Left ventricle myocardium inferior (tissue), 1 donor: ENCODE measurements at regions not wholly inside any gene's neighbourhood (a gene's known extent, or its start where the extent isn't known, plus 50 kb on each side); places are given as distances from the start of the nearest gene placed in this dataset.

ENCODE experiments used
- DNase-seq: peaks from one replicate; pipeline ENCODE4 v3.0.0-alpha.2; 2020
- H3K27ac ChIP-seq: fragments of 200-600 bp; replicated peaks from 2 replicates; pipeline ENCODE4 v1.8.0; 2021
- H3K27me3 ChIP-seq: fragments of 200-600 bp; 2 replicates; pipeline ENCODE4 v1.8.0; 2021; ENCODE audit warnings: low read depth
- H3K36me3 ChIP-seq: fragments of 200-600 bp; 2 replicates; pipeline ENCODE4 v1.8.0; 2021
- H3K4me1 ChIP-seq: fragments of 200-600 bp; 2 replicates; pipeline ENCODE4 v1.8.0; 2021
- H3K4me3 ChIP-seq: fragments of 200-600 bp; 2 replicates; pipeline ENCODE4 v1.8.0; 2021; ENCODE audit warnings: mild to moderate bottlenecking, moderate library complexity
- H3K9me3 ChIP-seq: fragments of 200-600 bp; replicated peaks from 2 replicates; pipeline ENCODE4 v1.8.0; 2021
- intact Hi-C: fragments of 100-400 bp; cut with micrococcal nuclease; formaldehyde crosslinking; loops from one replicate; pipeline ENCODE4 v1.11.0; 2022
- TF ChIP-seq, protein P1 (sequence below): fragments of 200-600 bp; IDR thresholded peaks from 2 replicates; pipeline ENCODE4 v1.8.0; 2021; ENCODE audit warnings: antibody characterized with exemption, mild to moderate bottlenecking, borderline replicate concordance
- donor health status: DM: no; HTN: yes; CAD: no; lungs with severe emphysema.

DNA sequence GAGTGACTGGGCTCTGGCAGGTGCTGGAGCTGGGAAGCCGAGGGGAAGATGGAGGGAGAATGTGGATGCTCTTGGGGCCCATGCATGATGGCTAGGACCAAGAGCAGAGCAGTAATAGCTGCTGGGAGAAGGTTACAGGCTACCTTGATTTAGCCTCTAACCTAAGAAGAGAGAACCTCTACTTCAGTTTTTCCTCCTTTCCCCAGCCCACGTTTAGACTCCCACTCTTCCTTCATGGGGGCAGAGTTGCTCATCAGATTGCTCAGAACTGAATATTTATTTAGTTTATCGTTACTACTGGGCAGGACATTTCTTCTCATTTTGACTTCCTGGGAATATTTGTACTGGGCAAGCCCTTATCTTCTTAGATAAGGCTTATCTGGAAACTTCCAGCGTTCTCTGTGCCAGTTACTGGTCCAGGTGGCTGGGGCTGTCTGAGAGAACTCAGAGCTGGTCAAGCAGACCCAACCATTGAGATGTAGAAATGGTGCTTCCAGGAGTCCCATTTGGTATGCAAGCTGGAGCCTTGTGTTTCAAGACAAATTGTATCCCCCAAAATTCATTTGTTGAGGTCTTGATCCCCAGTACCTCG lies 442.9 kb upstream of the BOD1L1 start:
- no peak for DNase-seq
- Histone ChIP-seq H3K27ac (no peak overlapping the region), H3K36me3 (no peaks in the 10 kb centered on the region), H3K4me1 (no peaks in the 10 kb centered on the region), H3K4me3 (no peak overlapping the region), H3K27me3 (no peaks in the 10 kb centered on the region), H3K9me3 (peaks cover 30% of the 10 kb centered on the region)
- TF ChIP-seq, protein P1, sequence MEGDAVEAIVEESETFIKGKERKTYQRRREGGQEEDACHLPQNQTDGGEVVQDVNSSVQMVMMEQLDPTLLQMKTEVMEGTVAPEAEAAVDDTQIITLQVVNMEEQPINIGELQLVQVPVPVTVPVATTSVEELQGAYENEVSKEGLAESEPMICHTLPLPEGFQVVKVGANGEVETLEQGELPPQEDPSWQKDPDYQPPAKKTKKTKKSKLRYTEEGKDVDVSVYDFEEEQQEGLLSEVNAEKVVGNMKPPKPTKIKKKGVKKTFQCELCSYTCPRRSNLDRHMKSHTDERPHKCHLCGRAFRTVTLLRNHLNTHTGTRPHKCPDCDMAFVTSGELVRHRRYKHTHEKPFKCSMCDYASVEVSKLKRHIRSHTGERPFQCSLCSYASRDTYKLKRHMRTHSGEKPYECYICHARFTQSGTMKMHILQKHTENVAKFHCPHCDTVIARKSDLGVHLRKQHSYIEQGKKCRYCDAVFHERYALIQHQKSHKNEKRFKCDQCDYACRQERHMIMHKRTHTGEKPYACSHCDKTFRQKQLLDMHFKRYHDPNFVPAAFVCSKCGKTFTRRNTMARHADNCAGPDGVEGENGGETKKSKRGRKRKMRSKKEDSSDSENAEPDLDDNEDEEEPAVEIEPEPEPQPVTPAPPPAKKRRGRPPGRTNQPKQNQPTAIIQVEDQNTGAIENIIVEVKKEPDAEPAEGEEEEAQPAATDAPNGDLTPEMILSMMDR: no peak
- intact Hi-C loops: no loop called here

DNA sequence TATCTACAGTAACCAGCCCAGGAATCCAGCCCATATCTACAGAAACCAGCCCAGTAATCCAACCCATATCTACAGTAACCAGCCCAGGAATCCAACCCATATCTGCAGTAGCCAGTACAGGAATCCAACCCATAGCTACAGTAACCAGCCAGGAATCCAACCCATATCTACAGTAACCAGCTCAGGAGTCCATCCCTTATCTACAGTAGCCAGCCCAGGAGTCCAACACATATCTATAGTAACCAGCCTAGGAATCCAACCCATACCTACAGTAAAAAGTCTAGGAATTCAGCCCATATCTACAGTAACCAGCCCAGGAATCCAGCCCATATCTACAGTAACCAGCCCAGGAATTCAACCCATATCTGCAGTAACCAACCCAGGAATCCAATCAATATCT lies 445.0 kb upstream of the BOD1L1 start:
- peaks cover 30% of the 10 kb centered on the region for H3K9me3 ChIP-seq
- H3K27me3 ChIP-seq: no peaks in the 10 kb centered on the region
- TF ChIP-seq, protein P1: no peak
- intact Hi-C loops: no loop called here
- H3K27ac ChIP-seq: no peak overlapping the region
- H3K36me3 ChIP-seq: no peaks in the 10 kb centered on the region
- DNase-seq: no peak
- H3K4me1 ChIP-seq: no peaks in the 10 kb centered on the region
- H3K4me3 ChIP-seq: no peak overlapping the region

DNA sequence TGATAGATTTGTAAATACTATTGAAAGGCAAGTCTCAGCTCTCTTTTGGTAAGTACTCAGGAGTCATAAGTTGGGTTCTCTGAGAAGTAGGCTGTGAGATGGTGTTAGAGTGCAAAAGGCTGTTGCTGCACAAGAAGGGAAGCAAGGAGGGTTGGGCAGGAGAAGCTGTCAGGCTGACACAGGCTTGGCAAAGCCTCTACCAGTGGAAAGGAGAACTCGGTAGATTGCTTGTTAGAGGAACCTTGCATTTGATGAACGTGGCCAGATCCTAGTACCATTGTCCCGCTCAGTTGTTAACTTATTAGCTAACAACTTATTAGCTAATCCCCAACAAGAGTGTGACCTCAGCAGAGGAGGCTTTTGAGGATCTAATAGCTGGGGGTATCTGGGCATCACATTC lies 449.3 kb upstream of the BOD1L1 start:
- no peak overlapping the region for H3K27ac ChIP-seq
- no peaks in the 10 kb centered on the region for H3K27me3 ChIP-seq
- no peak overlapping the region for H3K4me3 ChIP-seq
- DNase-seq: no peak
- H3K9me3 ChIP-seq: peaks cover 21% of the 10 kb centered on the region
- TF ChIP-seq, protein P1: no peak
- H3K4me1 ChIP-seq: no peaks in the 10 kb centered on the region
- intact Hi-C loops: no loop called here
- H3K36me3 ChIP-seq: no peaks in the 10 kb centered on the region

DNA sequence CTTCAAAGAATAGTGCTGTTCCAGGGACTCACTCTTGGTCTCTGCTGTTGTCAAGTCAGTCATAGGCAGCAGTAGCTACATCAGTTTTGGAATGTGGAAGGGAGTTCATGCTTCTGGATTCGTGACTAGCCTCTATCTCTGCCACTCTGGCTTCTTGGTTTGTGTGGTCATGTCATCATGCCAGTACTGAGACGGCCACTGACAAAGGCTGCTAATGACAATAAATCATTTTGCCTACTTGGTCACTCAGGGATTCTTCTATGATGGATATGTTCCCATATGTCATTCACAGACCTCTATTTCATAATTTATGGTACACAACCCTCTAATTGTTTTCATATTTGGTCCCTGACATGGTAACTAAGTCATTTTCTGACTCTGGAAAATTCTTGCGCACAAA lies 450.8 kb upstream of the BOD1L1 start:
- Histone ChIP-seq H3K4me3 (no peak overlapping the region), H3K36me3 (no peaks in the 10 kb centered on the region), H3K9me3 (peaks cover 5% of the 10 kb centered on the region), H3K4me1 (no peaks in the 10 kb centered on the region), H3K27me3 (no peaks in the 10 kb centered on the region), H3K27ac (no peak overlapping the region)
- no peak for DNase-seq
- intact Hi-C loops: no loop called here
- TF ChIP-seq, protein P1: no peak

DNA sequence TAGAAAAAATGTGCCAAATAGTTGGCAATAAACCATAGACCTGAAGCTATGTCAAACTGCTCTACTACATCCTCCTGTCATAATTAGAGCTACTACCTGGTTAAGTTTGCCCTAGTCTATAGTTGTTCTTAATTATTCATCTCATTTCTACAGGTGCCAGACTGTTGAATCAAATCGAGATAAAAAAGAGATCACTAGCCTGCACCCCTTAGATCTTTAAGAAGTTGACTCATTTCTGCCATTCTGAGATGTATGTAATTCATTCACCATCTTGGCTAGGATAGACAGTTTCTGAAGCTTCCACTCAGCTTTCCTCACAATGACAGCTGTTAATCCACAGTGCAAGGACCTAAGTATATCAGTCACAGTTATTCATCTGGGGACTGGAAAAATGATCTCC lies 452.1 kb upstream of the BOD1L1 start:
- Histone ChIP-seq H3K4me3 (no peak overlapping the region), H3K27ac (no peak overlapping the region), H3K4me1 (no peaks in the 10 kb centered on the region), H3K36me3 (no peaks in the 10 kb centered on the region), H3K9me3 (no peaks in the 10 kb centered on the region), H3K27me3 (no peaks in the 10 kb centered on the region)
- TF ChIP-seq, protein P1: no peak
- DNase-seq: no peak
- intact Hi-C loops: no loop called here
